ENCODE measurements at regions not wholly inside any gene's neighbourhood (a gene's known extent, or its start where the extent isn't known, plus 50 kb on each side); places are given as distances from the start of the nearest gene placed in this dataset.

DNA sequence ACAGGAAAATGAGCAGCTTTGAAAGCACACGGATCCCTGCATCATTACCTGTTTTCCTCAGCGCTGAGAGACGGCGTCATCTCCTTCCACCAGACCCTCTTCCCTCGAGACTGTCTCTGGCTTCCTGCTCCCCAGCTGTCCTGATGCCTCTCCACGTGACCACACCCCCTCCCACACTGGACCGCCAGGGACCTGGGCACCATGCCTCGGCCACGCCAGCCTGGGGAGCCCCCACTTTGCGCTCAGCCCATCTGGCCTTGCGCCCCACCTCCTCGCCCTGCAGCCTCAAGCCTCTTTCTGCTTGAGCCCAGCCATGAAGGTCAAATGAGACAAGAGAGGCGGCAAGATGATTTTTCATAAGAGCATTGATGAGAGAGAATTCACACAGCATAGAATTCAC, 66.0 kb upstream of the ACKR3 start:
- TF ChIP-seq CTCF (IDR thresholded peaks at IDR 0.05) (no peak), POLR2A (IDR thresholded peaks at IDR 0.05) (no peak)
